CD8-positive, alpha-beta memory T cell (primary cell): ENCODE measurements at regions not wholly inside any gene's neighbourhood (a gene's known extent, or its start where the extent isn't known, plus 50 kb on each side); places are given as distances from the start of the nearest gene placed in this dataset.
"Not testable (repeated sequence)": the region's sequence is repeated elsewhere in the genome, so short reads cannot be mapped to it uniquely, and the experiment has no call there.

ENCODE experiments used
- CTCF ChIA-PET: fragments of 350-600 bp; sonication (Branson Sonifier 250); formaldehyde crosslinking; loops from one replicate; lab custom pipeline; 2021; ENCODE audit warnings: antibody characterized with exemption; lab: Charles Lee
- POLR2A ChIA-PET: fragments of 350-600 bp; sonication (Branson Sonifier 250); formaldehyde crosslinking; loops from one replicate; lab custom pipeline; 2021; ENCODE audit warnings: antibody characterized with exemption; lab: Charles Lee
- DNase-seq, 5 donors: peaks; one replicate each; pipeline versions ENCODE4 v3.0.0 to v3.0.0-alpha.2; 2020 to 2022; ENCODE audit warnings: mixed read lengths in 1 of 5
- H3K27ac ChIP-seq: one replicate; pipeline ENCODE4 v1.7.0; 2013; ENCODE audit warnings: low read depth, mild to moderate bottlenecking, low read length, moderate library complexity
- H3K27me3 ChIP-seq: 2 replicates; pipeline ENCODE4 v1.7.0; 2013; ENCODE audit warnings: low read length, mild to moderate bottlenecking; ENCODE audit not compliant: insufficient read depth, poor library complexity, severe bottlenecking
- H3K36me3 ChIP-seq: 2 replicates; pipeline ENCODE4 v1.7.0; 2013; ENCODE audit warnings: mild to moderate bottlenecking, low read length, moderate library complexity; ENCODE audit not compliant: insufficient read depth
- H3K4me1 ChIP-seq: 2 replicates; pipeline ENCODE4 v1.7.0; 2013; ENCODE audit warnings: mild to moderate bottlenecking, low read length, moderate library complexity; ENCODE audit not compliant: insufficient read depth
- H3K4me3 ChIP-seq: 2 replicates; pipeline ENCODE4 v1.7.0; 2013; ENCODE audit warnings: mild to moderate bottlenecking, low read length
- H3K9me3 ChIP-seq: 2 replicates; pipeline ENCODE4 v1.7.0; 2013; ENCODE audit warnings: mild to moderate bottlenecking, low read length
- H3K27ac Mint-ChIP-seq, 8 donors: one replicate each; pipeline ENCODE4 v1.8.0; 2020 to 2021; ENCODE audit warnings: mixed read lengths in 8 of 8, mild to moderate bottlenecking in 6 of 8, inconsistent platforms in 3 of 8, moderate library complexity in 3 of 8
- H3K27me3 Mint-ChIP-seq, 2 donors: one replicate each; pipeline ENCODE4 v1.8.0; 2020 to 2021; ENCODE audit warnings: mixed read lengths in 2 of 2, mild to moderate bottlenecking in 1 of 2, moderate library complexity in 1 of 2
- H3K36me3 Mint-ChIP-seq, 3 donors: one replicate each; pipeline ENCODE4 v1.8.0; 2020 to 2021; ENCODE audit warnings: mixed read lengths in 3 of 3, inconsistent platforms in 1 of 3, mild to moderate bottlenecking in 1 of 3
- H3K4me1 Mint-ChIP-seq, 3 donors: one replicate each; pipeline ENCODE4 v1.8.0; 2020 to 2021; ENCODE audit warnings: mixed read lengths in 3 of 3, inconsistent platforms in 1 of 3, mild to moderate bottlenecking in 1 of 3
- H3K4me3 Mint-ChIP-seq, 7 donors: one replicate each; pipeline ENCODE4 v1.8.0; 2020 to 2021; ENCODE audit warnings: mixed read lengths in 7 of 7, mild to moderate bottlenecking in 6 of 7, moderate library complexity in 4 of 7, inconsistent platforms in 2 of 7
- H3K9me3 Mint-ChIP-seq, 5 donors: one replicate each; pipeline ENCODE4 v1.8.0; 2020 to 2022; ENCODE audit warnings: mixed read lengths in 5 of 5, mild to moderate bottlenecking in 3 of 5, moderate library complexity in 2 of 5, inconsistent platforms in 1 of 5

GRCh38 chr9:105121861-105122430 lies 122.5 kb upstream of the SLC44A1 start:
- H3K27ac ChIP-seq, result no peak overlapping the region
- Mint-ChIP-seq H3K27ac (no peak overlapping the region), H3K4me1 (peaks cover 7 to 10% (median 10%) of the 10 kb centered on the region in 3 donors), H3K36me3 (peaks cover 0 to 3% (median 0%) of the 10 kb centered on the region in 3 donors), H3K4me3 (no peak overlapping the region), H3K9me3 (no peaks in the 10 kb centered on the region), H3K27me3 (peaks cover 4 to 8% of the 10 kb centered on the region in 2 donors)
- no peak for DNase-seq
- no peaks in the 10 kb centered on the region for H3K36me3 ChIP-seq
- H3K4me1 ChIP-seq, result peaks cover 20% of the 10 kb centered on the region
- H3K9me3 ChIP-seq, result no peaks in the 10 kb centered on the region
- CTCF ChIA-PET, result interaction anchor here (1.4 kb wide), 1 partner anchor 195 kb away, joined by 5 read pairs; the partner anchor contains the start of gene ABCA1
- H3K27me3 ChIP-seq, result no peaks in the 10 kb centered on the region
- no peak overlapping the region for H3K4me3 ChIP-seq
- POLR2A ChIA-PET, result no interaction called here

DNA sequence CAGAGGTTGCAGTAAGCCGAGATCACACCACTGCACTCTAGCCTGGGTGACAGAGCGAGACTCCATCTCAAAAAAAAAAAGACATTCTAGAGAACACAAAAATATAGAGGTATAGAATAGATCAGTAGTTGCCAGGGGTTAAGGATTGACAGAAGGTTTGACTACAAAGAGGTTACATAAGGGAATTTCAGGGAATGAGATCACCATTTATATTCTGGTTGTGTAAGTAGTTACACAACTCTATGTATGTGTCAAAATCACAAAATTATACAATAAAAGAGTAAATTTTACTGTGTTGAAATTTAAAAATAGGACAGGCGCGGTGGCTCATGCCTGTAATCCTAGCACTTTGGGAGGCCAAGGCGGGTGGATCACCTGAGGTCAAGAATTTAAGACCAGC lies 119.9 kb upstream of the SLC44A1 start:
- H3K27ac Mint-ChIP-seq, H3K36me3 Mint-ChIP-seq, H3K27me3 ChIP-seq, POLR2A ChIA-PET, H3K9me3 ChIP-seq, H3K27me3 Mint-ChIP-seq, H3K9me3 Mint-ChIP-seq, DNase-seq, CTCF ChIA-PET, H3K27ac ChIP-seq, H3K4me3 Mint-ChIP-seq, H3K36me3 ChIP-seq, H3K4me3 ChIP-seq: not testable (repeated sequence)
- H3K4me1 Mint-ChIP-seq, result peaks cover 31 to 37% (median 36%) of the 10 kb centered on the region in 3 donors
- H3K4me1 ChIP-seq, result peaks cover 45% of the 10 kb centered on the region

DNA sequence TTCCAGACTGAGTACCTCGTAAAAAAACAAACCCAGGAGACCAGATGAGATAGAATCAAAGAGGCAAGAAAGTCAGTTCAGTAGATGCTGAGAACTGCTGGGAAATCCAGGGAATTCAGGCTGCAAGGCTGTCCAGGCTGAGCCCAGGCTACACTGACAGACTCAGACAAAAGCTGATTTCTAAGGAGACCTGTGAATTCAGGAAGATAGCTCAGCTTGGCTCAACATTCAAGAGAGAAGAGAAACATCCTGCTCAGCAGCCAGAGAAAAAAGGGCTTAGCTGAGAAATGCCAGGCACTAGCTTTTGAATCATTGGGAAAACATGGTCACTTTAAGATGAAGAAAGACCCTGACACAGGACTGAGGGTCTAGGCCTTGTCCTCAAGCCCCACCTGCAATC lies 118.2 kb upstream of the SLC44A1 start:
- H3K4me1 Mint-ChIP-seq, result peaks cover 32 to 40% (median 40%) of the 10 kb centered on the region in 3 donors
- no peak overlapping the region for H3K4me3 ChIP-seq
- no peaks in the 10 kb centered on the region for H3K27me3 ChIP-seq
- H3K36me3 Mint-ChIP-seq, result no peaks in the 10 kb centered on the region
- no peaks in the 10 kb centered on the region for H3K36me3 ChIP-seq
- no peaks in the 10 kb centered on the region for H3K9me3 Mint-ChIP-seq
- no peak for DNase-seq
- no peaks in the 10 kb centered on the region for H3K9me3 ChIP-seq
- ChIA-PET CTCF (no interaction called here), POLR2A (no interaction called here)
- peaks cover 56% of the 10 kb centered on the region for H3K4me1 ChIP-seq
- peaks cover 0 to 6% of the 10 kb centered on the region in 2 donors for H3K27me3 Mint-ChIP-seq
- peak overlapping the region in 2 of 7 donors; percentile 4 to 29 for H3K4me3 Mint-ChIP-seq
- H3K27ac ChIP-seq, result no peak overlapping the region
- peak overlapping the region in 1 of 8 donors; percentile 77 for H3K27ac Mint-ChIP-seq

- H3K27me3 ChIP-seq, result no peaks in the 10 kb centered on the region
- DNase-seq, result peak; percentile 22 to 87 (median 79)
- Mint-ChIP-seq H3K4me3 (peak overlapping the region in 6 of 7 donors; percentile 7 to 72 (median 52)), H3K9me3 (no peaks in the 10 kb centered on the region), H3K4me1 (peaks cover 32 to 40% (median 40%) of the 10 kb centered on the region in 3 donors), H3K27ac (peak overlapping the region; percentile 18 to 89 (median 60)), H3K27me3 (peaks cover 0 to 5% of the 10 kb centered on the region in 2 donors), H3K36me3 (no peaks in the 10 kb centered on the region)
- no peaks in the 10 kb centered on the region for H3K9me3 ChIP-seq
- POLR2A ChIA-PET, result interaction anchor here (1.2 kb wide), 1 partner anchor 277 kb away, joined by 4 read pairs; no protein-coding TSS in a partner anchor
- CTCF ChIA-PET, result interaction anchor here (0.9 kb wide), 1 partner anchor 13 kb away, joined by 4 read pairs; no protein-coding TSS in a partner anchor
- H3K36me3 ChIP-seq, result no peaks in the 10 kb centered on the region
- no peak overlapping the region for H3K27ac ChIP-seq
- peak overlapping the region; percentile 17 for H3K4me3 ChIP-seq
- peaks cover 50% of the 10 kb centered on the region for H3K4me1 ChIP-seq
Measured at GRCh38 chr9:105127863-105128220, 116.6 kb upstream of the SLC44A1 start.

GRCh38 chr9:105128908-105129600 lies 115.4 kb upstream of the SLC44A1 start:
- Histone ChIP-seq H3K4me1 (peaks cover 50% of the 10 kb centered on the region), H3K27me3 (no peaks in the 10 kb centered on the region), H3K36me3 (no peaks in the 10 kb centered on the region), H3K9me3 (no peaks in the 10 kb centered on the region), H3K4me3 (no peak overlapping the region), H3K27ac (no peak overlapping the region)
- ChIA-PET CTCF (no interaction called here), POLR2A (interaction anchor here (0.7 kb wide), 1 partner anchor 403 kb away, joined by 4 read pairs; no protein-coding TSS in a partner anchor)
- H3K4me3 Mint-ChIP-seq, result peak overlapping the region in 3 of 7 donors; percentile 13 to 20 (median 19)
- no peaks in the 10 kb centered on the region for H3K9me3 Mint-ChIP-seq
- DNase-seq, result peak in 1 of 5 donors; percentile 10
- no peaks in the 10 kb centered on the region for H3K36me3 Mint-ChIP-seq
- H3K4me1 Mint-ChIP-seq, result peaks cover 32 to 40% (median 40%) of the 10 kb centered on the region in 3 donors
- H3K27me3 Mint-ChIP-seq, result peaks cover 0 to 5% of the 10 kb centered on the region in 2 donors
- H3K27ac Mint-ChIP-seq, result peak overlapping the region in 7 of 8 donors; percentile 3 to 89 (median 57)

GRCh38 chr9:105129731-105130130 lies 114.7 kb upstream of the SLC44A1 start:
- Mint-ChIP-seq H3K9me3 (no peaks in the 10 kb centered on the region), H3K4me1 (peaks cover 32 to 40% (median 40%) of the 10 kb centered on the region in 3 donors), H3K36me3 (no peaks in the 10 kb centered on the region), H3K27me3 (peaks cover 0 to 5% of the 10 kb centered on the region in 2 donors), H3K4me3 (no peak overlapping the region), H3K27ac (peak overlapping the region in 3 of 8 donors; percentile 6 to 89 (median 36))
- no peak overlapping the region for H3K4me3 ChIP-seq
- no peak for DNase-seq
- no peaks in the 10 kb centered on the region for H3K9me3 ChIP-seq
- CTCF ChIA-PET, result no interaction called here
- H3K27me3 ChIP-seq, result no peaks in the 10 kb centered on the region
- peaks cover 50% of the 10 kb centered on the region for H3K4me1 ChIP-seq
- H3K27ac ChIP-seq, result no peak overlapping the region
- no peaks in the 10 kb centered on the region for H3K36me3 ChIP-seq
- POLR2A ChIA-PET, result no interaction called here

- H3K27ac Mint-ChIP-seq, result no peak overlapping the region
- H3K36me3 Mint-ChIP-seq, result no peaks in the 10 kb centered on the region
- ChIA-PET CTCF (no interaction called here), POLR2A (no interaction called here)
- H3K4me1 ChIP-seq, result peaks cover 36% of the 10 kb centered on the region
- no peaks in the 10 kb centered on the region for H3K27me3 ChIP-seq
- no peaks in the 10 kb centered on the region for H3K9me3 Mint-ChIP-seq
- peaks cover 25 to 30% (median 29%) of the 10 kb centered on the region in 3 donors for H3K4me1 Mint-ChIP-seq
- H3K27me3 Mint-ChIP-seq, result peaks cover 0 to 1% of the 10 kb centered on the region in 2 donors
- H3K27ac ChIP-seq, result no peak overlapping the region
- H3K36me3 ChIP-seq, result no peaks in the 10 kb centered on the region
- no peaks in the 10 kb centered on the region for H3K9me3 ChIP-seq
- DNase-seq, result no peak
- no peak overlapping the region for H3K4me3 ChIP-seq
- no peak overlapping the region for H3K4me3 Mint-ChIP-seq
Measured at GRCh38 chr9:105131981-105132380, 112.5 kb upstream of the SLC44A1 start.

- no peak for DNase-seq
- Mint-ChIP-seq H3K27ac (no peak overlapping the region), H3K36me3 (no peaks in the 10 kb centered on the region), H3K4me1 (peaks cover 19 to 24% (median 23%) of the 10 kb centered on the region in 3 donors), H3K4me3 (no peak overlapping the region), H3K9me3 (no peaks in the 10 kb centered on the region), H3K27me3 (no peaks in the 10 kb centered on the region)
- POLR2A ChIA-PET, result no interaction called here
- Histone ChIP-seq H3K36me3 (no peaks in the 10 kb centered on the region), H3K27ac (no peak overlapping the region), H3K27me3 (no peaks in the 10 kb centered on the region), H3K9me3 (no peaks in the 10 kb centered on the region), H3K4me1 (peaks cover 29% of the 10 kb centered on the region), H3K4me3 (no peak overlapping the region)
- CTCF ChIA-PET, result no interaction called here
Measured at GRCh38 chr9:105132606-105133005, 111.8 kb upstream of the SLC44A1 start.
